ENCODE measurements at regions not wholly inside any gene's neighbourhood (a gene's known extent, or its start where the extent isn't known, plus 50 kb on each side); places are given as distances from the start of the nearest gene placed in this dataset.
"Not testable (repeated sequence)": the region's sequence is repeated elsewhere in the genome, so short reads cannot be mapped to it uniquely, and the experiment has no call there.

DNA sequence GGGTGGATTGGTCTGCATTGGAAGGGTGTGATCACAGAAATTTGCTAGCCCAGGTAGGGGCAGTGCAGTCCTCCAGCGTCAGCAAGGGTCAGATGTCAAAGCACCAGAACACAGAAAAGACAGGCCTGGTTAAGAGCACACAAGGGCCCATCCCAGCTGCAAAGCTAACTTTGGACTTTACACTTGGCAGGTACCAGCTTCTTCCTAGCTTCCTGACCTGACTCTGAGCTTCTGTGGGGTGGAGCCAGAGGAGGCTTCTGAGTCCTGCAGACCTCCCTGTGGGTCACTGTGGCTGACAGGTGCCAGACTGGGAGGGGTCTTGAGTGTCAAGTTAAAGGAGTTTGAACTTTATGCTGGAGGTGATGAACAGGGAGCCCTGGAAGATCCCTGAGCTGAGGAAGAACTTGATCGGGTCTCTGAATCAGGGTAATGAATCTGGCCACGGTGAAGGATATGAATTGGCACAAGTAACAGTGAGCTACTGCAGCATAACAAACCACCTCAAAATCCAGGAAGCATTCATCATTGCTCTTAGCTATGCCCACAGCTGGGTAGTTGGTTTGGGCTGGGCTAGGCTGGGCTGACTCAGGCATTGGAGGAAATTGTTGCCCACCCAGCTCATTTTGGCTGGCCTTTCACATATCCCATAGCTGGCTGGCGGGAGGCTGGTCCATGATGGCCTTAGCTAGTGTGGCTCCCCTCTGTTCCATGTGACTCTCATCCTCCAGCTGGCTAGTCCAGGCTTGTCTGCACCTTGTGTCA is 63.4 kb downstream of the BARX1 start:
- Histone ChIP-seq H3K36me3 (no peaks in the 10 kb centered on the region), H3K4me1 (ENCODE audit: control insufficient read depth in 1 of 2, low read depth in 2 of 2) (no peaks in the 10 kb centered on the region), H3K27ac (no peak overlapping the region), H3K9me3 (peaks cover 3% of the 10 kb centered on the region), H3K4me3 (no peak overlapping the region), H3K27me3 (replicated peaks; ENCODE audit: insufficient read depth) (no peaks in the 10 kb centered on the region)
- ATAC-seq (ENCODE audit: insufficient number of reproducible peaks, low FRiP score, low read depth) (no peak), DNase-seq (ENCODE audit: low spot score) (no peak)
- TF ChIP-seq, protein P1, sequence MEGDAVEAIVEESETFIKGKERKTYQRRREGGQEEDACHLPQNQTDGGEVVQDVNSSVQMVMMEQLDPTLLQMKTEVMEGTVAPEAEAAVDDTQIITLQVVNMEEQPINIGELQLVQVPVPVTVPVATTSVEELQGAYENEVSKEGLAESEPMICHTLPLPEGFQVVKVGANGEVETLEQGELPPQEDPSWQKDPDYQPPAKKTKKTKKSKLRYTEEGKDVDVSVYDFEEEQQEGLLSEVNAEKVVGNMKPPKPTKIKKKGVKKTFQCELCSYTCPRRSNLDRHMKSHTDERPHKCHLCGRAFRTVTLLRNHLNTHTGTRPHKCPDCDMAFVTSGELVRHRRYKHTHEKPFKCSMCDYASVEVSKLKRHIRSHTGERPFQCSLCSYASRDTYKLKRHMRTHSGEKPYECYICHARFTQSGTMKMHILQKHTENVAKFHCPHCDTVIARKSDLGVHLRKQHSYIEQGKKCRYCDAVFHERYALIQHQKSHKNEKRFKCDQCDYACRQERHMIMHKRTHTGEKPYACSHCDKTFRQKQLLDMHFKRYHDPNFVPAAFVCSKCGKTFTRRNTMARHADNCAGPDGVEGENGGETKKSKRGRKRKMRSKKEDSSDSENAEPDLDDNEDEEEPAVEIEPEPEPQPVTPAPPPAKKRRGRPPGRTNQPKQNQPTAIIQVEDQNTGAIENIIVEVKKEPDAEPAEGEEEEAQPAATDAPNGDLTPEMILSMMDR (IDR thresholded peaks at IDR 0.05): no peak

DNA sequence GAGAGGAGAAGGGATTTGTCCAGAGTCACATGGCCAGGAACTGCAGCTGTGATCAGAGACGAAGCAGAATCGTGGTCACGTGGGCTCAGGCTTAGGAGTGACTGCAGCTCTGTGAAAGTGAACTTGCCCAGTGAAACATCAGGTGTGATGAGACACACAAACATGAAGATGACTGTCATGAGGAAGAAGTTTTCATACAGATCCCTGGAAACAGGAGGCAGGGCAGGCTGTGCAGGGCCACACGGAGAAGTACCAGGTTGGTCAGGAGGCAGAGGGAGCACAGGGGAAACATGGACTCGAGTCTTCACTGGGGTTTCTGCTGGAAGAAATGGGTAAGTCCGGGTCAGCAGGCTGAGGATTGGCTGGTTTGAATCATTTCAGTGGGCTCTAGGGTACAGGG is 64.1 kb downstream of the BARX1 start:
- peaks cover 3% of the 10 kb centered on the region for H3K9me3 ChIP-seq
- H3K36me3 ChIP-seq: no peaks in the 10 kb centered on the region
- H3K4me1 ChIP-seq (ENCODE audit: control insufficient read depth in 1 of 2, low read depth in 2 of 2): no peaks in the 10 kb centered on the region
- no peak overlapping the region for H3K27ac ChIP-seq
- H3K27me3 ChIP-seq (replicated peaks; ENCODE audit: insufficient read depth): no peaks in the 10 kb centered on the region
- DNase-seq (ENCODE audit: low spot score) (no peak), ATAC-seq (ENCODE audit: insufficient number of reproducible peaks, low FRiP score, low read depth) (no peak)
- TF ChIP-seq, protein P1 (IDR thresholded peaks at IDR 0.05): no peak
- no peak overlapping the region for H3K4me3 ChIP-seq

DNA sequence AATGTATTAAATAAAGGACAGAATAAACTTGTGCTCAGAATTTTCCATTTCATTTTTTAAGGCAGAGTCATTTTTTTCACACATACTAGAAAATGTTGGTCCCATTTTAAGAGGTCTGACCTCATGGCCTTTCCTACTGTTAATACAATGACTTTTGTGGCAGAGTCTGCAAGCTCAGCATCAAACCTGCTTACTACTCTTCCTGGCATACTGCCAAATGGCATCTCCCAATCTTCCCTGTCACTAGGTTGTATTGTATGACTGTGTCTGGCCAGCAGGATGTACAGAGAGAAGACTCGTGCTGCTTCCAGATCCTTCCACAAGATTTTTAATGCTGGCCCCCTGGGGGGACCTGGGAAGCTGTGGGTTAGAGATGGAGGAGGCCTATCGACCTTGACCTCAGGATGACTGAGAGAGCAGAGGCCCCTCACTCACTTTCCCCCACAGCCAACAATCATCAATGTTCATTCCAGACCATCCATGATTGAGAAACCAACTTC is 64.7 kb downstream of the BARX1 start:
- Histone ChIP-seq H3K4me1 (ENCODE audit: control insufficient read depth in 1 of 2, low read depth in 2 of 2) (no peaks in the 10 kb centered on the region), H3K36me3 (no peaks in the 10 kb centered on the region), H3K27ac (no peak overlapping the region), H3K4me3 (no peak overlapping the region), H3K9me3 (peaks cover 3% of the 10 kb centered on the region), H3K27me3 (replicated peaks; ENCODE audit: insufficient read depth) (no peaks in the 10 kb centered on the region)
- ATAC-seq (ENCODE audit: insufficient number of reproducible peaks, low FRiP score, low read depth): no peak
- DNase-seq (ENCODE audit: low spot score): no peak
- TF ChIP-seq, protein P1 (IDR thresholded peaks at IDR 0.05): no peak

DNA sequence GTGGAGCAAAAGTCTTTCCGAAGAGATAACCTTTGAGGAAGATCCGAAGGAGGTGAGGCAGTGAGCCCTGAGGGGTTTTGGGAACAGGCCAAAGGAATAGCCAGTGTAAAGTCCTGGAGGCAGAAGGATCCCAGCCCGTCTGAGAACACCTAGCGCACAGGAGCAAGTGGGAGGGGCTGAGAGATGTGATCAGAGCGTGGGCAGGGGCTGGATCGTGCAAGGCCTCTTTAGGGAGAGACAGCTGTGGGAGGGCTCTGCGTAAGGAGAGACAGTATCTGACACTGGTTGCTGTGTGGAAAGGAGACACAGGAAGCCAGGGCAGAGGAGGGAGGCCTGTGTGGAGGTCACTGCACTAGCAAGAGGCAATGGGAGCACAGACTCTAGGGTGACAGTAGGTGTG is 68.2 kb downstream of the BARX1 start:
- Histone ChIP-seq H3K4me3 (no peak overlapping the region), H3K27ac (no peak overlapping the region), H3K27me3 (replicated peaks; ENCODE audit: insufficient read depth) (no peaks in the 10 kb centered on the region), H3K36me3 (no peaks in the 10 kb centered on the region), H3K9me3 (no peaks in the 10 kb centered on the region), H3K4me1 (ENCODE audit: control insufficient read depth in 1 of 2, low read depth in 2 of 2) (no peaks in the 10 kb centered on the region)
- TF ChIP-seq, protein P1 (IDR thresholded peaks at IDR 0.05): no peak
- DNase-seq (ENCODE audit: low spot score) (no peak), ATAC-seq (ENCODE audit: insufficient number of reproducible peaks, low FRiP score, low read depth) (no peak)

DNA sequence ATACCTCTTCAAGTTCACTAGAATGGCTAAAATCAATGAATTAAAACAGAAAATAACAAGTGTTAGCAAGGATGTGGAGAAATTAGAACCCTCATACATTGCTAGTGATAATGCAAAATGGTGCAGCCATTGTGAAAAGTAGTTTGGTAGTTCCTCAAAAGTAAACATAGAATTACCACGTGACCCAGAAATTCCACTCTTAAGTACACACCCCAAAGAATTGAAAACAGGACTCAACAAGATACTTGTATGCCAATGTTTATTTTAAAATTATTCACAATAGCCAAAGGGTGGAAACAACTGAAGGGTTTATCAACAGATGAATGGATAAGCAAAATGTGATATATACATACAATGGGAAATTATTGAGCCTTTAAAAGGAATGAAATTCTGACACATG is 70.3 kb downstream of the BARX1 start:
- no peaks in the 10 kb centered on the region for H3K36me3 ChIP-seq
- no peaks in the 10 kb centered on the region for H3K9me3 ChIP-seq
- H3K4me1 ChIP-seq (ENCODE audit: control insufficient read depth in 1 of 2, low read depth in 2 of 2): no peaks in the 10 kb centered on the region
- ATAC-seq (ENCODE audit: insufficient number of reproducible peaks, low FRiP score, low read depth): no peak
- H3K27ac ChIP-seq: no peak overlapping the region
- H3K4me3 ChIP-seq: no peak overlapping the region
- DNase-seq (ENCODE audit: low spot score): no peak
- TF ChIP-seq, protein P1 (IDR thresholded peaks at IDR 0.05): no peak
- no peaks in the 10 kb centered on the region for H3K27me3 ChIP-seq (replicated peaks; ENCODE audit: insufficient read depth)

DNA sequence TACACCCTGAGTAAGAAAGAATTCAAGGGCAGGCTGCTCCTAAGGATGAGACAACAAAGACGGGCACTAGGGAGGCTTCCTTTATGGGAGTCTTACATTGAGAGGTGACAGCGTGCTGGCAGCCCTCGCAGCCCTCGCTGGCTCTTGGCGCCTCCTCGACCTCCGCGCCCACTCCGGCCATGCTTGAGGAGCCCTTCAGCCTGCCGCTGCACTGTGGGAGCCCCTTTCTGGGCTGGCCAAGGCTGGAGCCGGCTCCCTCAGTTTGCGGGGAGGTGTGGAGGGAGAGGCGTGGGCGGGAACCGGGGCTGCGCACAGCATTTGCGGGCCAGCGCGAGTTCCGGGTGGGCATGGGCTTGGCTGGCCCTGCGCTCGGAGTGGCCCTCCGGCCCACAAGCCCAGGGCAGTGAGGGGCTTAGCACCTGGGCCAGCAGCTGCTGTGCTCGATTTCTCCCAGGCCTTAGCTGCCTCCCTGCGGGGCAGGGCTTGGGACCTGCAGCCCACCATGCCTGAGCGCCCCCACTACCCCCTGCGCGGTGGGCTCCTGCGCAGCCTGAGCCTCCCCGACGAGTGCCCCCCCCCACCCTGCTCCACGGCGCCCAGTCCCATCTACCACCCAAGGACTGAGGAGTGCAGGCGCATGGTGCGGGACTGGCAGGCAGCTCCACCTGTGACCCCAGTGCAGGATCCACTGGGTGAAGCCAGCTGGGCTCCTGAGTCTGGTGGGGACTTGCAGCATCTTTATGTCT is 75.3 kb downstream of the BARX1 start:
- H3K27ac ChIP-seq; H3K4me3 ChIP-seq; ATAC-seq (ENCODE audit: insufficient number of reproducible peaks, low FRiP score, low read depth); H3K27me3 ChIP-seq (replicated peaks; ENCODE audit: insufficient read depth); DNase-seq (ENCODE audit: low spot score); H3K4me1 ChIP-seq (ENCODE audit: control insufficient read depth in 1 of 2, low read depth in 2 of 2); H3K36me3 ChIP-seq: not testable (repeated sequence)
- H3K9me3 ChIP-seq: peaks cover 10% of the 10 kb centered on the region
